Psoas muscle (tissue), 7 donors: ENCODE measurements at regions not wholly inside any gene's neighbourhood (a gene's known extent, or its start where the extent isn't known, plus 50 kb on each side); places are given as distances from the start of the nearest gene placed in this dataset.

Experiments used
- ATAC-seq, 4 donors: fragments of 200-7000 bp; cut with Tn5 transposase; one replicate each; pipeline ENCODE4 v1.9.1; 2020; ENCODE audit warnings: moderate library complexity in 3 of 4, mild to moderate bottlenecking in 2 of 4
- DNase-seq, 2 donors: peaks; one replicate each; pipeline ENCODE4 v3.0.0-alpha.2; 2020
- H3K27ac ChIP-seq: fragments of 200-600 bp; one replicate; pipeline ENCODE4 v1.8.0; 2022
- H3K27me3 ChIP-seq, 3 donors: fragments of 200-600 bp in 1 of 3; one replicate each; pipeline versions ENCODE4 v1.6.1 to v1.8.0; 2013 to 2022; ENCODE audit warnings: low read length in 2 of 3, mild to moderate bottlenecking in 2 of 3, moderate library complexity in 1 of 3; ENCODE audit not compliant: insufficient read depth in 3 of 3
- H3K36me3 ChIP-seq, 2 donors: fragments of 200-600 bp in 1 of 2; one replicate each; pipeline versions ENCODE4 v1.6.1 to v1.8.0; 2013 to 2022; ENCODE audit warnings: low read depth in 1 of 2, mild to moderate bottlenecking in 1 of 2, moderate library complexity in 1 of 2; ENCODE audit not compliant: insufficient read depth in 1 of 2
- H3K4me1 ChIP-seq: fragments of 200-600 bp; one replicate; pipeline ENCODE4 v1.8.0; 2022
- H3K4me3 ChIP-seq: fragments of 200-600 bp; one replicate; pipeline ENCODE4 v1.8.0; 2022; ENCODE audit warnings: mild to moderate bottlenecking
- H3K9me3 ChIP-seq: fragments of 200-600 bp; one replicate; pipeline ENCODE4 v1.8.0; 2022
- WGBS, 3 donors: extraction: QIAGEN DNeasy Blood & Tissue Kit; methylation state at CpG; one replicate each; pipeline versions ENCODE4 v1.1.6 to v1.1.7; 2013; 5-methylcytosine and 5-hydroxymethylcytosine counted together
- intact Hi-C, 2 donors: fragments of 100-400 bp; cut with DNase I; formaldehyde crosslinking; loops; one replicate each; pipeline versions ENCODE4 v1.11.0 to v1.14.2; 2022
- TF ChIP-seq, protein P1 (sequence below): fragments of 200-600 bp; IDR thresholded peaks from one replicate; pipeline ENCODE4 v1.8.0; 2022; ENCODE audit warnings: antibody characterized with exemption
- donor health status: healthy with polysubstance abuse.
- donor health status: DM: no; HTN: no; CAD: no; lungs with moderate emphysema.
- donor health status: Bipolar disorder and iron deficiency.
- donor health status: healthy.
- donor health status: DM: yes; HTN: yes; CAD: no.
- donor health status: DM: no; HTN: no; CAD: no.
- donor health status: DM: yes; HTN: yes; CAD: no.

DNA sequence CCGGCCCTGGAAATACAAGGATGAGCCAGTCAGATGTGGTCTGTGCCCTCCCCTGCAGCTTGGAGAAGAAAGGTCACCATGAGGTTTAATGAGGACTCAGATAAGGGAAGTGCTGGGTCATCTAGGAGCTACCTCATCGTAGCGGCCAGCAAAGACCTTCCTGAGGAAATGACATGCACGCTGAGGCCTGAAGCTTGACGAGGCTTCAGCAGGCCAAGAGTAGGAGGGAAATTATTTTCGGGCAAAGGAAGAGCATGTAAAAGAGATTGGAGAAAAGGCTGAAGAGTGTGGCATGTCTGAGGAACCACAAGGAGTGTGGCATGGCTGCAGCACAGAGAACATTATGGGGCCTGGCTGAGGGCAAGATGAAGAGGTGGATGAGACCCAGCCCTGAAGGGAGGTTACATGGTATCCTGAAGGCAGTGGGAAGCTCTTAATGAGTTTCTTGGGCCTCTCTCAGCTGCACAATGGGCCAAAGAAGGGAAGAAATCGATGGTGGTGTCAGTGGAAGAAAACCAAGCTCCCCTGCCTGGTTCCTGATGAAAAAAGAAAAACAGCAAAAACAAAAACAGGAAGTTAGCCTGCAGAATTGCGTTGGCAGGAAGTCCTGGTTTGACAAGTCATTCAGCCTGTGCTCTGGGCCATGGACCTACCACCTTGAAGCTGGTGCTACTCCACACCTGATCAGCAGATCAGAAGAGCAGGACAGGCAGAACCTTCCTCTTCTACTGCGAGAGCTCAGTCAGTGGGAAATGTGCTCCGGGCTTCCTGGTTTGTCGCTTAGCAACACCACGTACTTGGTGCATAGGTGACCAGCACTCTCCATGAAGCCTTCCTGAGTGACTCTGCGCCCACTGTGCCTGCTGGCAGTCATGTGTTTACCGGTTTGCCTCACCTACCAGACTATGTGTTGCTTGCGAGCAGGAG lies 134.5 kb upstream of the KLF3 start:
- DNase-seq (no peak), ATAC-seq (peak; percentile 22 to 51 (median 32))
- Histone ChIP-seq H3K27me3 (no peaks in the 10 kb centered on the region), H3K4me1 (no peaks in the 10 kb centered on the region), H3K9me3 (no peaks in the 10 kb centered on the region), H3K36me3 (no peaks in the 10 kb centered on the region), H3K27ac (peak overlapping the region; percentile 65), H3K4me3 (no peak overlapping the region)
- TF ChIP-seq, protein P1, sequence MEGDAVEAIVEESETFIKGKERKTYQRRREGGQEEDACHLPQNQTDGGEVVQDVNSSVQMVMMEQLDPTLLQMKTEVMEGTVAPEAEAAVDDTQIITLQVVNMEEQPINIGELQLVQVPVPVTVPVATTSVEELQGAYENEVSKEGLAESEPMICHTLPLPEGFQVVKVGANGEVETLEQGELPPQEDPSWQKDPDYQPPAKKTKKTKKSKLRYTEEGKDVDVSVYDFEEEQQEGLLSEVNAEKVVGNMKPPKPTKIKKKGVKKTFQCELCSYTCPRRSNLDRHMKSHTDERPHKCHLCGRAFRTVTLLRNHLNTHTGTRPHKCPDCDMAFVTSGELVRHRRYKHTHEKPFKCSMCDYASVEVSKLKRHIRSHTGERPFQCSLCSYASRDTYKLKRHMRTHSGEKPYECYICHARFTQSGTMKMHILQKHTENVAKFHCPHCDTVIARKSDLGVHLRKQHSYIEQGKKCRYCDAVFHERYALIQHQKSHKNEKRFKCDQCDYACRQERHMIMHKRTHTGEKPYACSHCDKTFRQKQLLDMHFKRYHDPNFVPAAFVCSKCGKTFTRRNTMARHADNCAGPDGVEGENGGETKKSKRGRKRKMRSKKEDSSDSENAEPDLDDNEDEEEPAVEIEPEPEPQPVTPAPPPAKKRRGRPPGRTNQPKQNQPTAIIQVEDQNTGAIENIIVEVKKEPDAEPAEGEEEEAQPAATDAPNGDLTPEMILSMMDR: no peak
- intact Hi-C loops: no loop called here
- WGBS, 3 donors: 73 to 78% (median 78%) methylated on average over 15 of the region's 15 CpGs

DNA sequence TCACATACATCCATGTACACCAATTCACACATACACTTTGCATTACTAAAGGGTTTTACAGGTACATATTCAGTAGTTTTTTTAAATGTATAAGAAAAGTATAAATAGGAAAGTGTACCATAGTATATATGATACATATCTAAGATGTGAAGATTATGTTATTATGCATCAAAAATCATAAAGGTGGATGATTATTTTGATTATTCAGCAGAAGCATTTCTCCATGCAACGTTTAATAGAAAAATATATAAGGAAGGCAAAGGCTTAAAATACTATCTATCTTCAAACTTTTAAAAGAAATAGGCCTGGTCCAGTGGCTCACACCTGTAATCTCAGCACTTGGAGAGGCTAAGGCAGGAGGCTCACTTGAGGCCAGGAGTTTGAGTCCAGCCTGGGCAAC lies 133.5 kb upstream of the KLF3 start:
- 38 to 88% (median 47%) methylated on average over 1 of the region's 1 CpG for WGBS, 3 donors
- Histone ChIP-seq H3K27ac (no peak overlapping the region), H3K4me1 (no peaks in the 10 kb centered on the region), H3K4me3 (no peak overlapping the region), H3K36me3 (no peaks in the 10 kb centered on the region), H3K27me3 (no peaks in the 10 kb centered on the region), H3K9me3 (no peaks in the 10 kb centered on the region)
- intact Hi-C loops: no loop called here
- TF ChIP-seq, protein P1: no peak
- ATAC-seq: no peak
- no peak for DNase-seq

DNA sequence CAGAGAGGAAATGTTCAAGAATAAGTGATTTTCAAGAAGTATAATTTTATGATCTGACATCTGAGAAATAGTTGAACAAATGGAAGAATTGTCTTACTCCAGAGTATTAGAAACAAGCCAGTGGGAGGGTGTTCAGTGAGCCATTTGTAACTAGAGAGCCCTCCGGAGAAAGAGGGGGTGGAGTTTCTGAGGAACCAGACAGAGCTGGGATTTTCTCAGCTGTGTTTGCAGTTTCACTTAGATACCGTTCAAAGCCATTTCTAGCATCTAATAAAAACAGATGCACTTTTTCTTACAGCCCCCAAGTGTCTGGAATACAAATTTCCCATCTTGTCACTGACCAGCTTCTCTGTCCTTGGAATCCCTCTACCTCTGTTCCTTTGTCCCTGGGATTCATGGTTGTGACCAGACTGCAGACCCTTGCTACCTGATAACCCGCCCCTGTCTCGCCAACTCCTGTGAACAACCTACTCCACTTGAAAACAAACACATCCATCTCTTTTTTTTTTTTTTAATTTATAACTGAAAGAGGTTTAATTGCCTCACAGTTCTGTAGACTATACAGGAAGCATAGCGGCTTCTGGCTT lies 132.8 kb upstream of the KLF3 start:
- H3K27me3 ChIP-seq: no peaks in the 10 kb centered on the region
- TF ChIP-seq, protein P1: no peak
- H3K4me1 ChIP-seq: no peaks in the 10 kb centered on the region
- ATAC-seq (no peak), DNase-seq (no peak)
- H3K27ac ChIP-seq: no peak overlapping the region
- H3K36me3 ChIP-seq: no peaks in the 10 kb centered on the region
- intact Hi-C loops: no loop called here
- no peaks in the 10 kb centered on the region for H3K9me3 ChIP-seq
- 56 to 66% (median 62%) methylated on average over 5 of the region's 5 CpGs for WGBS, 3 donors
- no peak overlapping the region for H3K4me3 ChIP-seq

DNA sequence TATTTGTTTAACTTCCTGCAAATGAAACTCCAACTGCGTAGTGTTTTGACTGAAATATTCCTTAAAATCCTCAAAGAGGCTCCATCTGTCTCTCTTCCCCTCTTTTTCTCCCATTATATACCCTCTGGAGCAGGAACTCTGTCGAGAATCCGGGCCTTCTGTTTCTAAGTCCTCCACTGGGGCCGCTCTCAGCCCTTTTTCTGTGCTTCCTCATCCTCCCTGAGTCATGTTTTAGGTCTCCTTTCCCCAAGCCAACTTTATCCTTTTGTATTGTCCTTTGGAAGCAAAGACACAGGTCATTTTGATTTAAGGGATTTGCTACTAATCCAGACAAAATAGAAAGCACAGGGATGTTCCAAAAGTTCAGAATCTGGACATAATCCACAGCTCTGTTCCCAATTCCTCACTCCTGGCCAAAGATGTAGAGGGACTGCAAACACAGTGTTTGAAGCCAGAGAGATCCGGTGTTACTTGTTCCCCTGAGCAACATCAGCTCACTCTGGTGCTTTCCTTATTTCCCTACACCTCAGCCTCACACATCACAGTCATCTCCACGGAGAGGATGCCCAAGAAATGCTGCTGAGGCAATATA lies 131.0 kb upstream of the KLF3 start:
- 44 to 62% (median 45%) methylated on average over 6 of the region's 6 CpGs for WGBS, 3 donors
- Histone ChIP-seq H3K36me3 (no peaks in the 10 kb centered on the region), H3K4me1 (no peaks in the 10 kb centered on the region), H3K9me3 (no peaks in the 10 kb centered on the region), H3K27ac (no peak overlapping the region), H3K4me3 (no peak overlapping the region), H3K27me3 (no peaks in the 10 kb centered on the region)
- ATAC-seq (no peak), DNase-seq (no peak)
- TF ChIP-seq, protein P1: no peak
- intact Hi-C loops: no loop called here
